Muscle of back (tissue), 3 donors: ENCODE measurements at regions not wholly inside any gene's neighbourhood (a gene's known extent, or its start where the extent isn't known, plus 50 kb on each side); places are given as distances from the start of the nearest gene placed in this dataset.

Experiments used
- DNase-seq, 3 donors: peaks; one replicate each; pipeline versions ENCODE4 v3.0.0 to v3.0.0-alpha.2; 2013

DNA sequence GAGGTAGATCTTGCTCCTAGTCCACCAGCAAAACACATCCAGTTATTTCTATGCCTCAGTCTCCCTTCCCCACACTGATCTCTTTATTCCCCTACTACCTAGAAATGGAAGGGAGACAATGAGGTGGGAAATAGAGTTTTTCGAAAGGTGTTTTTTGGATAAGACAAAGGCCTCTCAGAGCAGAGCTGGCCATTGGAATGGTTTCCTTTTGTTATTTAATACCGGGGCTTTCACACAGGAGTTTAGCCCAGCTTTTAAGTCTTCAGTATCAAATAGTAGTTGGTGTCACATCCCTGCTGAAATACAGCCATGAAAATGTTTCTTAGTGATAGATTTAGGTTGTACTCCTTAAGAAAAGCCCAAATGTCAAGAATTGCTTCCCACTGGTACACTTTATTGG lies 65.4 kb upstream of the B3GAT1 start:
- DNase-seq = no peak

DNA sequence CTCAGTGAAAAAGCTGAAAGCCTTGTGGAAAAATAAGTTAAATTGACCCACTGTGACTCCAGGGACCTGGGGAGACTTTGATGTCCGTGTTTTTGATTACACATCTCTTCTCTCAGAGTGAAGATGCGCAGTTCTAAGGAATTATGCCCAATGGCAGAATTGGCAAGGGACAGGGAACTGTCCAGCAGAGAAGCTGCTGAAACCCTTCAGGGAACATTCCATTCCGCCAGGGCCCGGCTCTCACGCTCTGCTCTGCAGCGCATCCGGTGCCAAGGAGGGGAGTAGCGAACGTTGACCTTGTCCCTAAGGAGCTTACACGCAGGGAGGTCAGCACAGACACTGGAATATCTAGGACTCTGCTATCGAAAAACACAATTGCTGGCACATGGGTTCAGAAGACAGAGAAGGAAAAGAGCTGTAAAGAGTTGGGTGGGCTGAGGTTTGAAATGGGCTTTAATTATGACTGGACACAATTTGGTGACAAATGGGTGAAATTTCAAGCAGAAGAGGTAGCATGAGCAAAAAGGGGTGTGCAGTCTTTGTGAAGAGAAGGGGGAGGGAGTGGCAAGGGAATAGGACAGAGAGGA lies 64.5 kb upstream of the B3GAT1 start:
- peak in 2 of 3 donors; percentile 8 to 43 for DNase-seq

DNA sequence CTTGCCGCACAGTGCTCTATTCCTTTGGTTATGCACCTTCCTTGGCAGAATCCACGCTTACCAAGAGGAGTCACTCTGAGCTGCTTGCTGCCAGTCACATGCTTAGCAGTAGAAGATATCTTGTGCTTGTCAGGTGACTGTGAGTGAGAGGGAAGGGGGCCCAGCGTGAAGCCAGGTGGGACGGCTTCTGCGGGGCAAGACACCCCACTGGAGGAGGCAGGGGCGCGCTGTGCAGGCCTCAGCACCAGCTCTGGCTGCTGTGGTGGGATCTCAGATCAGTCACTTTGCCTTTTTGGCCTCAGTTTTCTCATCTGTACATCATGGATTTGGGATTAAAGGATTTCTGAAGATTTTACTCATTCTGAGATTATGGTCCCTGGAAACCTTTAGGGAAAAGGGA lies 63.9 kb upstream of the B3GAT1 start:
- no peak for DNase-seq

DNA sequence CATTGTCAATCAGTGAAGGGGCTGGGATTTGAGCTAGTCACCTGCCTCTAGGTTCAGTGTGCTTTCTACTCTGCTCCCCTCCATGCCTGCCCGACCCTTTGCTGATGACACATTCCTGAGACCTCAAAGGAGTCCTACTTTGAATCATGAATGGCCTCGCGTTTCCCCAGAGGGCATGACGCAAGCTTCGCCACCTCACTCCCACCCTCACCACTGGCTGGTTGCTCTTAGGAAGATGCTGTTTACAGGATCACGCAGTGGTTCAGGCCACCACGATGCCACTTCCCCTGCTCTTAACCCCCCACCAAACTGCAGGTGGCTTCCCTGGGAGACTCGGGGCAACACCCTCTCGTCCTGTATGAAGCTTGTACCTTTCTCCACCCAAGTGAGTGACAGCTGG lies 62.9 kb upstream of the B3GAT1 start:
- no peak for DNase-seq

DNA sequence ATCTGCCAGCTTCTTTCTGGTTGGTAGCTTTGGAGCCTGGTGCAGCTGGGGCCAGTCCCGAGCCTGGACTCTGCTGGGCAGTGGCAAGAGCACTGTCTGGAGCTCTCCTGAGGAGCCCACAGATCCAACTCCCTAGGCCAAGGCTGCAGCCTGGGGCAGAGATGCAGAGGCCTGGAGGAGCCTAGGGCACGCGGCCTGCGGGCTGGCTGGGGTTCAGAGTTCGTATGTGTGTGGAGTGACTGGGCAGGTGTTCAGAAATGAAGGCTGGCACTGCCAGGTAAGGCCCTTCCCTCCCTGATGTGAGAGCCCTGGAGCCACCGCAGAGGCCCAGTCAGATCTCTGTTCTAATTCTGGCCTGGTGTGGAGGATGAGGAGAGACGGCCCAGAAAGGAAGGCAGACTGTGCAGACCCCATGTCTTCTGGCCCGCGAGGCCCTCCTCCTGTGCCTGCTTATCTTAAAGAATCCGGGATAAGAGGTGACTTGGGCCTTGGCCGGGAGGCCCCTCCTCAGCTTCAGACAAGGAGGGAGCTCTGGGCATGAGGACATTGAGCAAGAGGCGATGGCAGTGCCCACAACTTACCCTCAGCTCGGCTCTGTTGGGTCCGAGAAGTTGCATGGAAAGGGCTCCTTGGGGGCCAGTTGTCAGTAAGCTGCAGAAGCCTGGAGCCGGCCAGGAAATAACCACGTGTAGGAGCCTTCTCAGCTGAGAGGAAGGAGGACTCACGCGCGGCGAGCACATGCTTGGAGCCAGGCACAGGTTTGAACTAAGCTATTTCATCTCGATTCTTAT lies 62.2 kb upstream of the B3GAT1 start:
- no peak for DNase-seq

DNA sequence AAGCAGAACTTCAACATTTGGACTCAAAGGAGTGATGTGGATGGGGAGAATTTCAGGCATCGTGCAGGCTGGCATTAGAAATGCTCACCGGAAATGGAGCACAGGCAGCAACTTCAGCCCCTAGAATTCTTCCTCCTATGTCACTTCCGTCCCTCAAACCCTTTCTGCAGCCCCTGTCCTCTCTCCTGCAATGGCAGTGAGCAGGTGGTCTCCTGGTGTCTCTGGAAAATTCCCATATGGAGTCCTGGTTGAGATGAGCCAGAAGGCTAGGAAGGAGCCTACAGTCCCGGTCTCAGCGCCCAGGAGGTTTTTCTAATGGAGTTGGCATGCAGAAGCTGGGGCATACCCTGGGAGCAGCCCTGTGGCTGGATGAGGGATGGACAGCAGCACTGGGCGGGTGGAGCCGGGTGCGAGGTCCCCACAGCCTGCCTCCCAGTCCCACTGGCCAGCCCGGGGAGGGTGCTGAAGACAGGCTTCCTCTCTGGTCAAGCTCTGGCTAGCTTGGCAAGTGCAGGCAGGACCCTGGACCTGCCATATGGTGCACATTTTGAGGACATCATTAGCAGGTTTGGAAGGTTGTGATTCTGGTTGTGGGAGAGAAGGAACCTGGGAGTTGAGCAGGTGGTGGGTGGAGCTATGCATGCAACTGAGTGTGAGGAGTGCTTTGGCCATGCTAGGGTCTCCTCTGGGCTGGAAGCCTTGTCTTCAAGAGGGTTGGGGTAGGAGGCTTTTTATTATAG lies 59.8 kb upstream of the B3GAT1 start:
- DNase-seq = no peak

DNA sequence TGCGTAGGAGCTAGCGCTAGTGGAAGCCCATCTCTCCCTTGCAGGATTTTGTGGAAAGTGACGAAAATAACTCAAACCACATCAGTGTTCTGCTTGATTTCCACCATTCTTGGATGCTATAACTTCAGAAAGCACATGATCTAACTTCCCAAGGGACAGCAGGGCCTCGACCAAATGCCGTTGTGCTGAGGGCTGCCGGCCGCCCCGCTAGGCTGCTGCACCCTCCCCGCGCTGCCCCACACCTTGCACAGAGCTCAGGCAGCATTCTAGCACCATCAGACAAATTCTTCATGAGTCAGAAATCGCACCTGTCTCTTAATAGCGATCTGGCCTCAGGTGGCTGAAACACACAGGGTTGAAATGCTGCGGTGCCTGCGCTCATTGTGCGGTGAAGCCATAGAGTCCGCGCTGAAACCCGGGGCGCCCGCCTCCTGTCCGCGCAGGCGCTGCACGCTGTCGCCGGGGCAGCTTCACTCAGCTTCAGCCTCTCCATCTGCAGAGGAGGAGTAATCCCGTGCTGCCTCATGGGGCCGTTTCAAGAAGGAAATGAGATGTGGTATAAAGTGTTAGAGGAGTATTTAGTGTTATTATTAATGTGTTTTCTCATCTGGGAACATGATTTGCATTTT lies 59.2 kb upstream of the B3GAT1 start:
- DNase-seq = peak in 1 of 3 donors; percentile 45

DNA sequence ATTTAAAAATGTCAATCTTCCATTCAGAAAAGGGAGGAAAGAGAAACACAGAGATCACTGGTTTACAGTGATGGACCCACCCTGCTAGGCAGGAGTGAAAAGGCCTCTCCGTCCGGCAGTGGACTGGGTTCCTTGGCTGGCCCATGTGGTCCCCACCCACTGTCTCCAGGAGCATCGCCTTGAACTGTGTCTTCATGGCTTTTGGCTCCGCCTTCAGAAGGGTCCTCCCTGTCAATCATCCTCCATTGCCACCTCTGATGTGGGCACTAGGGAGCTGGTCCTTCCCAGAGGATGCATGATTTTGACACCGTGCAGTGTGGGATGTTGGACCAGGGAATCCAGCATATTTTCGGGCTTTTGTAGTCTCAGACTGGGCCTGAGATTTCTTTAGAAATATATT lies 58.2 kb upstream of the B3GAT1 start:
- no peak for DNase-seq

DNA sequence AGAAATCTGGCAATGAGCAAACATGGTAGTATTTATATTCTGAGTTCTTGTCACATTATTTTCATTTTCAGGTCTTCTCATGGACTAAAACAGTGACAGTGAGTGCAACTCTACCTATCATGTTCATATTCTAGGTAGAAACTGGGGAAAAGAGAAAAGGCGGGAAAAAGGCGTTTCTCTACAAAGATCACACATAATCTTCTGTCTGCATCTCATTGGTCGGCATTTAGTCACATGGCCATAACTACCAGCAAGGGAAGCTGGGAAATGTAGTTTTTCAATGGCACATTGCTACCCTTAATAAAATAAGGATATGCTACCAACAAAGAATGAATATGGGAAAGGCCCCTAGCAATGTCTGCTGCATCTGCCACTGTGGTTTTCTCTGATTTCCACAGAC lies 57.6 kb upstream of the B3GAT1 start:
- peak in 1 of 3 donors; percentile 9 for DNase-seq

DNA sequence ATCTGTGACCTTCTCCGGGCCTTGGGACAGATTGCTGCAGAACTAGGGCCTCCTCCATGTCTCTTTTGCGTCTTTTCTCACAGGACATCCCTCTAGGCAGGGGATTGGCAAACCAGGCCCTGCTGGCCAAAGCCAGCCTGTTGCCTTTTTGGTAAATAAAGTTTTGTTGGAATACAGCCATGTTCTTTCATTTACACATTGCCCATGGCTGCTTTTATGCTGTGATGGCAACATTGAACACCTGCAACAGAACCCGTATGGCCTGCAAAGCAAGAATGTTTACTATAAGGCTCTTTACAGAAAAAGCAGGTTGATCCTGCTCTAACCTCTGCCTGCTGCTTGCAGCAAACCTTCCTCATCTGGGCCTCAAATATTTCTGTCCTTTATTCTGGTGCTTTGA lies 56.8 kb upstream of the B3GAT1 start:
- DNase-seq = no peak

DNA sequence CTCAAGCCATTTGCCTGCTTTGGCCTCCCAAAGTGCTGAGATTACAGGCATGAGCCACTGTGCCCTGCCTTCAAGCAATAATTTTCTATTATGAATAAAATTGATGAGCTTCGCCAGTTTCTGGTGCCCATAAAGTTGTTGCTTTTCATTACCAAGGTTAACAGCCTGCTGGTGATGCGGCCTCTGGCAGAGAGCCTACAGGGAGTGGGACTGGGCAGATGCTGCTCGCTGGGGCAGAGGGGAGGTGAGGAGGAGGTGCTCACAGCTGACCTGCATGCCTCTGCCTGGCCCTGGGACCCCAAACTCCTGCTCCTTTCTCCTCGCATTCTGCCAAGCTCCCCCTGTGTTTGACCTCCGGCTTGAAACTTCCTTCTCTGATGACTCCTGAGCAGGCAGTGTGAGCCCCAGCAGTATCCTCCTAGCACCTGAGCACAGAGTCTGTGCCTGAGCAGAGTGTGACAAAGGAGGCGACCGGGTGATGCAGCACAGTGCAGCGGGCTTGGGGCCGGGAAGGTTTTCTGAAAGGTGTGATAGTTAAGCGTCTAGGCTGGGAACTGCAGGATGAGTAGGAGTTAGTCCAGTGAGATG lies 56.1 kb upstream of the B3GAT1 start:
- no peak for DNase-seq

DNA sequence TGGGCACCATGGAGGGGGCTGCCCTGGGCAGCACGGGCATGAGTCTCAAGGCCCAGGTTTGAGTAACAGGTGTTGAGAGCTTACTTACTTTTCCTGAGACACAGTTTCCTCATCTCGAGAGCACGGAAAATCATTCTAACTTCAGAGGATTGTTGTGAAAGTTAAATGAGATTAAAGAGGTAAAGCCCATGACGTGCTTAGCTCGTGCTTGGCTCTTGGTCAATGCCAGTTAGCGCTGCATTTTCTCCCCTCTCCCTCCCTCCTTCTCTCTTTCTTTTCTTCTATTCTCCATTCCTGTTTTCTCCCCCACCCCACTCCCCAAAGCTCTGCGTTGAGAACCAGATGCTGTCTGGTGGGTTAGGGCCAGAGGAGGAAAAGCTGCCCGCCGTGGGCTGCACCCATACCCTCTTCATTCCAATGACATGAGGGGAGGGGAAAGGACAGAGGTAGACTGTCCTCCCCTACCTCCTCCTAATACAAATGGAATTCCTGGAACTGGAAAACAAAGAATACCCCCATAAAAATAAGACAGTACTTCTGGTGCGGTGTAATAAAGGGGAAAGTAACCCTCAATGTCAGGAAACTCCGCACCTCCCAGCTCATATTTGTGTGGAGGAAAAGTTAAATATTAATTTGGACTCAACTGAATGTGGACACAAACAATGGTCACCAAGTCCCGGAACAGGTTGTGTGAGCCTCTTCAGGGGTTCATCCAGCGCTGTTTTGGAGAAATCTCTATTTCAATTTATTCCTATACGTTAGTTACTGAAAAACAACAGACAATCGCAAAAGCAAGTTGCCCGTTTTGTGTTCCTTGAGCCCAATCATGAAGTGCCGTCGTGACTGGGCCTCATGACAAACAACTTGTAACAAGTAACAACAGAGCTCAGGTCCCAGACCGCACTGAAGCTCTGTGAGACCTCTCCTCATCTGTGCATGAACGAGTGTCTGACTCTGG lies 54.8 kb upstream of the B3GAT1 start:
- DNase-seq = no peak

DNA sequence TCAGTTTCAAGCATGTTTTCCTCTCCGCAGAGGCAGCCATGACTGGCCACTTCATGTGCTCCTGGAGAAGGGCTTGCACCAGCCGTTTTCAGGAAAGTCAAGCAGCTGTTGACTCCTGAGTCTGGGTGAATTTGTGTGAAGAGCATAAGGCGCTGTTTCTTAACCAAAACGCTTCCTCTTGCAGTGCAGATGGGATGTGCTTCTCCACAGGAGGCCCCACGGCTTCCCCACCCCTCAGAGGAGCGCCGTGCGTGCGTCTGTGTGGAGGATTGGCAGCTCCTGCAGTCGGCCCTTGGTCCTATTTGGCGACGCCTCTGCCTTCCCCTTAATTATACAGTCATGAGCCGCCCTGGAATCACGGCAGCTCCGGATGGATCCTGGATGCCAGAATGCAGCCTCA lies 54.1 kb upstream of the B3GAT1 start:
- peak in 1 of 3 donors; percentile 29 for DNase-seq

DNA sequence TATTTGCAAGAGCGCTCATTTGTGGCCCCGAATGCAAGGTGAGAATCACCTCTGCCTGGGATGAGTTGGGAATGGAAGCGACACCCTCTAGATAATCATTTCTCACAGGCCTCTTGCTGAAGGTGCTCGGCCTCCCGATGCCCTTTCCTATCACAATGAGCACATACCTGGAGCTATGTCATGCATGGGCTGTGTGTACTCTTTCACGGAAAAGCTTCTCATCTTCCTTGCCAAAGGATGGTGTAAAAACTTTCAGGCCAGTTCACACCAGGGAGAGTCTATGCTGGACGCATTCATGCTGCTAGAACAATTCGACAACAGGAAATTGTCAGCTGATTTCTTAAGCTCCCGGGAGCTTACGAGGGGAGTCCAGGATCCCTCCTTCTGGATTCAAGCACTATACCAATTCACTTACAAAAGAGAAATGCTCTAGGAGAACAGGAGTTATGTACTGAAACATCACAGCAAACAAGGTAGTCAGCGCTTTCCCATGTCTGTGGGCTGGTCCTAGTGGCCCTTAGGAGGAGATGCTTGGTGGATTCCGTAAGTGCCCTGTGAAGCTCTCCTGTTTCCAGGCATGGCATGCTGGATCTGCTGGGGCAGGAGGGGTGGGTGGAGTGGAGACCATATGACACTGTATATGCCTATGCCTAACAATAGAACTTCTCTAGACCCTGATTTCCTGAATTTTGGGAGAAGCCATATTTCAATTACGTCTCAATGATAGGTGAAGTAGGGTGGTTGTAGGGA lies 53.1 kb upstream of the B3GAT1 start:
- DNase-seq = no peak

DNA sequence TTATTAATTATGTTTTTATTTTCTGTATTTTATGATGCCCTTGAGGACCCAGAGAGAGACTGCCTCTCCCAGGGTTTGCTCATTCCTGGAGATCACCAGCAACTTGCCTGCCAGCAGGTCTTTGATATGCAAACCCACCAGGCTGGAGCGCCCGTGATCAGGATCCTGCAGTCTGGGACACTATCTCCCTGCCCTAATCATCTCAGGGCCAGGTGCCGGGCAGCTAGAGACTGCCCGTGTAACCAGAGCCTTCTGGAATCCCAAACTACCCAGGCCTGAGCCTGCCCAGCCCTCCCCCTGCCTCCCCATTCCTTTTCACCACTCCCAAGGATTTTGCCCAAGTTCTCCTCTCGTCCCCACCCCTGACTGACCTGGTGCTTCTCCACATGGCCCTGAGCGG lies 52.2 kb upstream of the B3GAT1 start:
- no peak for DNase-seq

DNA sequence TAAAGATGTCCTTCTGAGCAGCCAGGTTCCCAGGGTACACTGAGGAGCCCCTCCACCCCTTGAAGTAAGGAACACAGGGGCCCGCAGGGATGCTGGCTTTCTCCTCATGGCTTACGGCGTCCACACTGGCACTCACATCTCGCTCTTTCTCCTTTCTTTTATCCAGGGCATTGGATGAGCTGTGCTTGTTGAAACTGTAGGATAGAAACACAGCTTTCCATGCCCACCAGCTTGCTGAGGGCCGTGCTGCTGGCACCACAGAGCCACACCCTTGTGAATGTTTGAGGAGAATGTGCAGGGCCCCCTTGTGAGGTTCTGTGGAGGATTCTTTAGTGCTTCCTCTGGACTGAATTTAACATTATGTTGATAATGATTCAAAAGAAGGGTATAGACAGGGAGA lies 51.7 kb upstream of the B3GAT1 start:
- no peak for DNase-seq
